HG03521 (cell line): ENCODE measurements at regions not wholly inside any gene's neighbourhood (a gene's known extent, or its start where the extent isn't known, plus 50 kb on each side); places are given as distances from the start of the nearest gene placed in this dataset.
"Not testable (repeated sequence)": the region's sequence is repeated elsewhere in the genome, so short reads cannot be mapped to it uniquely, and the experiment has no call there.

Experiments
- ATAC-seq: cut with Tn5 transposase; IDR thresholded peaks from one replicate; pipeline ENCODE4 v1.9.1; 2021; ENCODE audit warnings: mild to moderate bottlenecking, moderate library complexity; ENCODE audit not compliant: unreplicated experiment

- not testable (repeated sequence) for ATAC-seq
Measured at GRCh38 chr5:134471858-134472449, 53.5 kb upstream of the JADE2 start.

- ATAC-seq, result no peak
Measured at GRCh38 chr5:134468921-134469400, 56.5 kb upstream of the JADE2 start.

DNA sequence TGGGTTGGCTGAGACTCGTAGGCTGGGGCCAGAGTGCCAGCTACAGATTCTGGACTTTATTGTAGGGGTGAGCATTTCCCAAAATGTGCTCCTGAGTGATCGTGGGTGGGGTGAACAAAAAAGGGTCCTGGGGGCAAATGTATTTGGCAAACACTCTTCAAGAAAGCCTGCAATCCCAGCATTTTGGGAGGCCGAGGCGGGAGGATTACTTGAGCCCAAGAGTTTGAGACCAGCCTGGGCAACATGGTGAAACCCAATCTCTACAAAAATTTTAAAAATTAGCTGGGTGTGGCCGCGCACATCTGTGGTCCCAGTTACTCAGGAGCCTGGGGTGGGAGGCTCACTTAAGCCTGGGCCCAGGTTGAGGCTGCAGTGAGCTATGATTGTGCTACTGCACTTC lies 55.5 kb upstream of the CDKN2AIPNL start:
- no peak for ATAC-seq

GRCh38 chr5:134466241-134467069 lies 54.8 kb upstream of the CDKN2AIPNL start:
- ATAC-seq, result no peak

GRCh38 chr5:134465816-134466240 lies 54.1 kb upstream of the CDKN2AIPNL start:
- ATAC-seq, result peak; percentile 66

DNA sequence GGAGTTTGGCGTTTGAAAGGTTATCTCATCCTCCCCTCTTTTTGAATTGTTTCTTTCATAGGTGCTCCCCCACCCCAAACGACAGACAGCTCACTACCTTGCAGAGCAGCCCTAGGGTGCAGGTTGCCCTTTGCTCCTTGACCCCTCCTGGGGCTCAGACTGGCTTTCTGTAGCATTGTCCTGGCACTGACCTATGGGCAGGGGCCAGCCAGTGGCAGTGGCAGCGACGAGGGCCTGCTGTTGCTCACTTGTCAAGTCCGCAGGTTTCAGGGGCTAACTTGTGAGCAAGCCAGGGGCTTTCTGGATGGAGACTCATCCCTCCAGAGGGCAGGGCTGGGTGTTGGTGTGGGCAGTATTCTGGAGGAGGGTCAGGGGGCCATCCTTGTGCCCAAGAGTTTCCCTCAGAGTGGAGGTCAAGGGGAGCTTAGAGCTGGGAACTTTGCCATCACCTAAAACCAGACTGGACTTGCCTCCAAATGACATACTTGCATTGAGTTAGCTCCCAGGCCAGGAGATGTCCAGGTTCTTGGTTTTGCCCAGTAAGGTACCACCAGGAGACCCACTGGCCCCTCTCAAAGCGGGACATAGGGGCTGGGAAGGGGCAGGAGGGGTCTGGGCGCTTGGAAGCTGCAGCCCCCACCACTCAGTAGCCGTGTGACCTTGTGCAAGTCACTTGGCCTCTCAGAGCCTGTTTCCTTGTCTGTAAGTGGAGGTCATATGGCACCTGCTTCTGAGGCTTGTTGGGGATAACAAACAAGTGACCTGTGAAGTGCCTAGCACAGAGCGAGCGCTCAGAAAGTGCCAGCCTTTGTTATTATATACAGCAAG lies 53.5 kb upstream of the CDKN2AIPNL start:
- ATAC-seq, result peak; percentile 20

DNA sequence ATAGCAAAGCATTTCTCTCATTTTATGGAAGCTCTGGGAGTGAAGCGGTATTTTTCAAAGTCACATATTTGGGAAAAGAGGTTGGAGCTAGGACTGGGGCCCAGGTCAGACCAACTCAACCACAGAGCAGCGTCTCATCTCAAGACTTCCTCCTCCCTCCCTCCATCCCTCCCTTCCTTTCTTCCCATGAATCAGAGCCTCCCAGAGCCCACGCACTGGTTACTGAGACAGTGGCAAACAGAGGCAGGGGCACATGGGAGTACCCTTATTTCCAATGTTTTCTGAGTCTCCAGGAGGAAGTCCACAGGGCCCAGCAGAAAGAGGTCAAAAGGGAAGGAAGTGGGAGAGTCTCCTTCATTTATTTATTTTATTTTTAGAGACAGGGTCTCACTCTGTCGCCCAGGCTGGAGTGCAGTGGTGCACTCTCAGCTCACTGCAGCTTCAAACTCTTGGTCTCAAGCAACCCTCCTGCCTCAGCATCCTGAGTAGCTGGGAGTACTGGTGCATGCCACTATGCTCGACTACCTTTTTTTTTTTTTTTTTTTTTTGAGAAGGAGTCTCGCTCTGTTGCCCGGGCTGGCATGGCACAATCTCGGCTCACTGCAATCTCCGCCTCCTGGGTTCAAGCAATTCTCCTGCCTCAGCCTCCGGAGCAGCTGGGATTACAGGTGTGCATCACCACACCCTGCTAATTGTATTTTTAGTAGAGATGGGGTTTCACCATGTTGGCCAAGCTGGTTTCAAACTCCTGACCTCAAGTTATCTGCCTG lies 52.5 kb upstream of the CDKN2AIPNL start:
- no peak for ATAC-seq

DNA sequence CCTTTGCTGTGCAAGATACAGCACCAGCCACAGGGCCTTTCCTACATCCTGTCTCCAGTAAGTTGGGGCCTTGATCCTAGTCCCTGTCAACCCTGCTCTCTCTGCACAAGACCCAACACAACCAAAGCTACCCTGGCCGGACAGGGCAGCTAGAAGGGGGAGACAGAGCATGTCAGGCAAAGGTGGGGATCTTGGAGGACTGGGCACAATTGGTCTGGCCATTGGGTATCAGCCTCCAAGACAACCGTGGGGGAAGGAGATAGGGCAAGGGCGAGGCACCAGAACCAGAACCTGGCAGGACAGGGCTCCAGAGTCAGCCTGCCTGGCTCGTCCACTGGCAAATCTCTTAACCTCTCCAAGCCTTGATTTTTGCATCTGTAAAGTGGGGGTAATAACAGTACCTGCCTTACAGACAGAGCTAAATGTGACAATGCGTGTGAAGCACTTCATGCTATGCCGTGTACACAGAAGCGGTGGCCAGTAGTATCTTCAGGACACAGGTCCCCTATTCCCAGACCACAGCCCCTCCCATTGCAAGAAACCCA lies 51.6 kb upstream of the CDKN2AIPNL start:
- no peak for ATAC-seq

DNA sequence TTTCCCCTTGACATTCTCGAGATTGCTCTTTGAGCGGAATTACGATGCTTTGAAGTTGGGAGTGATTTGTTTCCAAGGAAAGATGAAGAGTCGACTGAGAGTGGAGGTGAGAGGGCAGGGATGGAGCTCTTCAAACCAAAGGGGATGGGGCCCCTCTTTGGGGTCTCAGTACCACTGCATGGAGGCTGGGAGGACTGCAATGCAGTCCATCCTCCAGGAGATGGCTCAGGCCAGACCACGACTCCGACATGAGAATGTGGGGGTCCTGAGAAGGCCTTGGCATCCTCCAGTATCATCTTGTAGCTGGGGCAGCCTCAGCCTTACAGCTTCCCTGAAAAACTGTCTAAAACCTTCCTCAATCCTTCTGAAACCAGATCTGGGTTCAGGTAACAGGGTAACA lies 51.1 kb upstream of the CDKN2AIPNL start:
- no peak for ATAC-seq

GRCh38 chr5:134462047-134462575 lies 50.4 kb upstream of the CDKN2AIPNL start:
- no peak for ATAC-seq
